DND-41 (cell line): ENCODE measurements at regions not wholly inside any gene's neighbourhood (a gene's known extent, or its start where the extent isn't known, plus 50 kb on each side); places are given as distances from the start of the nearest gene placed in this dataset.

Experiments
- ATAC-seq: fragments of 200-7000 bp; cut with Tn5 transposase; 3 replicates; pipeline ENCODE4 v1.9.1; 2021; ENCODE audit warnings: low read depth; ENCODE audit not compliant: insufficient read depth
- DNase-seq: peaks from one replicate; pipeline ENCODE4 v3.0.0-alpha.2; 2020
- H2AFZ ChIP-seq: 2 replicates; pipeline ENCODE4 v1.6.0; 2012; ENCODE audit warnings: low read depth, low read length
- H3K27ac ChIP-seq: 2 replicates; pipeline ENCODE4 v1.5.1; 2012; ENCODE audit warnings: low read length, inconsistent platforms
- H3K27me3 ChIP-seq: fragments of 200-600 bp; sonication (generic); 2 replicates; pipeline ENCODE4 v1.6.0; 2012; ENCODE audit warnings: low read length, mild to moderate bottlenecking, inconsistent platforms; ENCODE audit not compliant: insufficient read depth, poor library complexity
- H3K36me3 ChIP-seq: 2 replicates; pipeline ENCODE4 v1.5.1; 2012; ENCODE audit warnings: low read length, inconsistent platforms; ENCODE audit not compliant: insufficient read depth
- H3K4me1 ChIP-seq: 2 replicates; pipeline ENCODE4 v1.5.1; 2012; ENCODE audit warnings: mild to moderate bottlenecking, low read length; ENCODE audit not compliant: insufficient read depth
- H3K4me2 ChIP-seq: 2 replicates; pipeline ENCODE4 v1.6.0; 2012; ENCODE audit warnings: mild to moderate bottlenecking, moderate library complexity, low read length, inconsistent platforms; ENCODE audit not compliant: insufficient read depth
- H3K4me3 ChIP-seq, 2 experiments: fragments of 200-600 bp in 1 of 2; shearing (Covaris generic) in 1 of 2; 2 replicates each; pipeline ENCODE4 v1.5.1; 2012 to 2016; ENCODE audit warnings: inconsistent platforms in 2 of 2, low read length in 2 of 2, mild to moderate bottlenecking in 2 of 2, low read depth in 1 of 2, moderate library complexity in 1 of 2
- H3K79me2 ChIP-seq: 2 replicates; pipeline ENCODE4 v1.6.0; 2012; ENCODE audit warnings: low read length, inconsistent platforms; ENCODE audit not compliant: insufficient read depth
- H3K9ac ChIP-seq: 2 replicates; pipeline ENCODE4 v1.6.0; 2012; ENCODE audit warnings: low read depth, mild to moderate bottlenecking, inconsistent platforms, low read length, moderate library complexity
- H3K9me3 ChIP-seq: 2 replicates; pipeline ENCODE4 v1.5.1; 2012; ENCODE audit warnings: low read length, moderate library complexity, mild to moderate bottlenecking, inconsistent platforms; ENCODE audit not compliant: insufficient read depth, severe bottlenecking
- H4K20me1 ChIP-seq: 2 replicates; pipeline ENCODE4 v1.6.0; 2012; ENCODE audit warnings: low read length; ENCODE audit not compliant: insufficient read depth
- CTCF ChIP-seq: IDR thresholded peaks from 2 replicates; pipeline ENCODE4 v1.5.1; 2012; ENCODE audit warnings: borderline replicate concordance, low read length, moderate library complexity, mild to moderate bottlenecking; ENCODE audit not compliant: poor library complexity, severe bottlenecking; ENCODE audit errors: extremely low read depth
- EZH2 ChIP-seq: IDR thresholded peaks from 3 replicates; pipeline ENCODE4 v1.6.1; 2012; ENCODE audit warnings: borderline replicate concordance, low read depth, mild to moderate bottlenecking, moderate library complexity, low read length, inconsistent platforms; ENCODE audit not compliant: severe bottlenecking

- DNase-seq (peak; percentile 44), ATAC-seq (peak; percentile 68)
- TF ChIP-seq CTCF (no peak), EZH2 (no peak)
- Histone ChIP-seq H3K4me1 (peaks cover 17% of the 10 kb centered on the region), H3K4me2 (no peak overlapping the region), H3K9ac (no peak overlapping the region), H4K20me1 (no peaks in the 10 kb centered on the region), H3K4me3 (no peak overlapping the region), H3K27ac (peak overlapping the region; percentile 45; the same call in 1 of the 2 replicates), H3K36me3 (no peaks in the 10 kb centered on the region), H3K9me3 (no peaks in the 10 kb centered on the region), H2AFZ (no peak overlapping the region), H3K27me3 (no peaks in the 10 kb centered on the region), H3K79me2 (no peaks in the 10 kb centered on the region)
Observed at GRCh38 chr17:71413935-71414334, 706.9 kb upstream of the SOX9 start.

DNA sequence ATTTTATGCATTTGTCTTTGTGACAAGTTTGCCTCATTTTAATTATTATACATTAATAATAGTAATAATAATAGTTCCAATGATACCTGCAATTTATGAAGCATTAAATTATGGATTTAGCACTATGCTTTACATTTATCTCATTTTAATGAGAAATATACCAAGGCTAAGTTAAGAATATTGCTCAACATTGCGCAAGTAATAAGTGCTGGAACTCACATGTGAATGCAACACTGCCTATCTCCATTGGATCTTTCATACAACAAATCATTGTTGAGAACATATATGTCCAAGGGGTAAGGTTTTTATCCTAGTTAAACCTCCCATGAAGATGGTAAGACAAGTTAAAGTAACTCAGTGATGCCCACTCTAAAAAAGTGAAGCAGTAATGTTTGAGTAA is 703.7 kb upstream of the SOX9 start:
- TF ChIP-seq EZH2, result no peak
- TF ChIP-seq CTCF, result no peak
- Histone ChIP-seq H2AFZ (no peak overlapping the region), H3K27ac (no peak overlapping the region), H3K79me2 (no peaks in the 10 kb centered on the region), H3K36me3 (no peaks in the 10 kb centered on the region), H4K20me1 (no peaks in the 10 kb centered on the region), H3K9me3 (no peaks in the 10 kb centered on the region), H3K27me3 (no peaks in the 10 kb centered on the region), H3K4me2 (no peak overlapping the region), H3K4me3 (no peak overlapping the region), H3K9ac (no peak overlapping the region), H3K4me1 (peaks cover 17% of the 10 kb centered on the region)
- DNase-seq (no peak), ATAC-seq (no peak)

GRCh38 chr17:71422968-71423367 is 697.9 kb upstream of the SOX9 start:
- no peaks in the 10 kb centered on the region for H3K79me2 ChIP-seq
- no peaks in the 10 kb centered on the region for H4K20me1 ChIP-seq
- no peaks in the 10 kb centered on the region for H3K27me3 ChIP-seq
- peak overlapping the region; percentile 43; the same call in 1 of the 2 replicates for H3K4me2 ChIP-seq
- no peaks in the 10 kb centered on the region for H3K9me3 ChIP-seq
- no peak overlapping the region for H3K4me3 ChIP-seq
- ATAC-seq (no peak), DNase-seq (no peak)
- H3K36me3 ChIP-seq, result no peaks in the 10 kb centered on the region
- H2AFZ ChIP-seq, result no peak overlapping the region
- peaks cover 32% of the 10 kb centered on the region for H3K4me1 ChIP-seq
- H3K9ac ChIP-seq, result no peak overlapping the region; the same call in 1 of the 2 replicates
- TF ChIP-seq EZH2, result no peak
- no peak for TF ChIP-seq CTCF
- H3K27ac ChIP-seq, result peak overlapping the region; percentile 72
